ENCODE measurements at regions not wholly inside any gene's neighbourhood (a gene's known extent, or its start where the extent isn't known, plus 50 kb on each side); places are given as distances from the start of the nearest gene placed in this dataset.

DNA sequence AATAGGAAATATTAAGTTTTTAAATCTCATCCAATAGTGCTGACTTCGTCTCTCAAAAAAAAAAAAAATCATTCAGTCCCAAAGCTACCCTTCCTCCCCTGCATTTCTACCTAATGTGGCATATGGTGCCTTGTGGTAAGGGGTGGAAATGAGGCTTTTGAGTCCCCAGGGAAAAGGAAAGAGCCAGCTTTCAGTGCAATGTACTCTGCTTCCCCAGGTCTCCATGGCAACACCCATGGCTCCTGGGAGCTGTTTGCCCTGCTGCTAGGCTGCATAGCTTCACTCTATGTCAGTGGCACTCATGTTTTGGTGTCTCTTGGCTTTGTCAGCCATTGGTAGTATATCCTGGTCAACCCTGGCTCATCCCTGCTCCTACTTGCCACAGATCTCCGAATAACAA, 175.9 kb downstream of the SLC39A8 start:
- TF ChIP-seq, protein P1, sequence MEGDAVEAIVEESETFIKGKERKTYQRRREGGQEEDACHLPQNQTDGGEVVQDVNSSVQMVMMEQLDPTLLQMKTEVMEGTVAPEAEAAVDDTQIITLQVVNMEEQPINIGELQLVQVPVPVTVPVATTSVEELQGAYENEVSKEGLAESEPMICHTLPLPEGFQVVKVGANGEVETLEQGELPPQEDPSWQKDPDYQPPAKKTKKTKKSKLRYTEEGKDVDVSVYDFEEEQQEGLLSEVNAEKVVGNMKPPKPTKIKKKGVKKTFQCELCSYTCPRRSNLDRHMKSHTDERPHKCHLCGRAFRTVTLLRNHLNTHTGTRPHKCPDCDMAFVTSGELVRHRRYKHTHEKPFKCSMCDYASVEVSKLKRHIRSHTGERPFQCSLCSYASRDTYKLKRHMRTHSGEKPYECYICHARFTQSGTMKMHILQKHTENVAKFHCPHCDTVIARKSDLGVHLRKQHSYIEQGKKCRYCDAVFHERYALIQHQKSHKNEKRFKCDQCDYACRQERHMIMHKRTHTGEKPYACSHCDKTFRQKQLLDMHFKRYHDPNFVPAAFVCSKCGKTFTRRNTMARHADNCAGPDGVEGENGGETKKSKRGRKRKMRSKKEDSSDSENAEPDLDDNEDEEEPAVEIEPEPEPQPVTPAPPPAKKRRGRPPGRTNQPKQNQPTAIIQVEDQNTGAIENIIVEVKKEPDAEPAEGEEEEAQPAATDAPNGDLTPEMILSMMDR (IDR thresholded peaks at IDR 0.05) = no peak
- TF ChIP-seq EP300 (IDR thresholded peaks at IDR 0.05) (no peak), POLR2A (IDR thresholded peaks at IDR 0.05) (no peak)

All from tibial nerve (tissue), 4 donors.